ENCODE measurements at regions not wholly inside any gene's neighbourhood (a gene's known extent, or its start where the extent isn't known, plus 50 kb on each side); places are given as distances from the start of the nearest gene placed in this dataset.
A peak's percentile ranks its signal among the peaks of the same experiment; 100 is the strongest.

DNA sequence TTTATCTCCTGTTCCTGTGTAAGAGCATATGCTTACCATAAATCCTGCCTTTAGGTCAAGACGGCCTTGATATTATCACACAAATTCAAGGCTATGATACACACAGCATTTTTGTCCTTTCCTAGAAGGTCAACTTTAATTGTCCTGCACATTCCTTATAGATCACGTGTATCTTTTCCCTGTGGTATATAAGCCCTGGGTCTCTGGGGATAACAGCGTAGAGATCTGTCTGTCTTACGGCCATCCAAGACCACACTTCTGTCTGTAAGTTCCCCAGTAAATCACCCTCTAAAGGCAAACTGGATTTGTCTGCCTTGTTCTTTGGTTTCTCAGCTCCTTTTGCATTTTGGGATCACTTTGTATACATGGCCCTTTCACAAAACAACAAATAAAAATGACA, 69.5 kb upstream of the TCL1B start:
- ATAC-seq (no peak; the same call in 1 of the 2 replicates), DNase-seq (ENCODE audit: low spot score) (no peak)
- ChIA-PET POLR2A (no interaction called here), CTCF (no interaction called here)
- Mint-ChIP-seq H3K4me3 (no peak overlapping the region), H3K4me1 (peaks cover 38% of the 10 kb centered on the region), H3K9me3 (no peaks in the 10 kb centered on the region), H3K27me3 (ENCODE audit: low read depth) (peaks cover 19% of the 10 kb centered on the region), H3K36me3 (no peaks in the 10 kb centered on the region), H3K27ac (no peak overlapping the region)
- TF ChIP-seq ZNF416 (CRISPR knock-in tag; IDR thresholded peaks at IDR 0.05) (no peak), ZNF423 (CRISPR knock-in tag; IDR thresholded peaks at IDR 0.05) (no peak), RELA (CRISPR knock-in tag; IDR thresholded peaks at IDR 0.05; ENCODE audit: borderline replicate concordance) (no peak), GRHL2 (CRISPR knock-in tag; IDR thresholded peaks at IDR 0.05; ENCODE audit: insufficient replicate concordance, severe bottlenecking) (no peak), ESRRA (CRISPR knock-in tag; IDR thresholded peaks at IDR 0.05; ENCODE audit: borderline replicate concordance) (no peak), ATF1 (CRISPR knock-in tag; IDR thresholded peaks at IDR 0.05) (no peak), ELF4 (CRISPR knock-in tag; IDR thresholded peaks at IDR 0.05; ENCODE audit: low read depth) (no peak), ZNF121 (CRISPR knock-in tag; IDR thresholded peaks at IDR 0.05) (no peak), NFYB (CRISPR knock-in tag; conservative IDR thresholded peaks at IDR 0.05; ENCODE audit: low read depth) (no peak)
- TF ChIP-seq, protein P1, sequence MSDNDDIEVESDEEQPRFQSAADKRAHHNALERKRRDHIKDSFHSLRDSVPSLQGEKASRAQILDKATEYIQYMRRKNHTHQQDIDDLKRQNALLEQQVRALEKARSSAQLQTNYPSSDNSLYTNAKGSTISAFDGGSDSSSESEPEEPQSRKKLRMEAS (CRISPR knock-in tag; IDR thresholded peaks at IDR 0.05) = no peak
- TF ChIP-seq, protein P2, sequence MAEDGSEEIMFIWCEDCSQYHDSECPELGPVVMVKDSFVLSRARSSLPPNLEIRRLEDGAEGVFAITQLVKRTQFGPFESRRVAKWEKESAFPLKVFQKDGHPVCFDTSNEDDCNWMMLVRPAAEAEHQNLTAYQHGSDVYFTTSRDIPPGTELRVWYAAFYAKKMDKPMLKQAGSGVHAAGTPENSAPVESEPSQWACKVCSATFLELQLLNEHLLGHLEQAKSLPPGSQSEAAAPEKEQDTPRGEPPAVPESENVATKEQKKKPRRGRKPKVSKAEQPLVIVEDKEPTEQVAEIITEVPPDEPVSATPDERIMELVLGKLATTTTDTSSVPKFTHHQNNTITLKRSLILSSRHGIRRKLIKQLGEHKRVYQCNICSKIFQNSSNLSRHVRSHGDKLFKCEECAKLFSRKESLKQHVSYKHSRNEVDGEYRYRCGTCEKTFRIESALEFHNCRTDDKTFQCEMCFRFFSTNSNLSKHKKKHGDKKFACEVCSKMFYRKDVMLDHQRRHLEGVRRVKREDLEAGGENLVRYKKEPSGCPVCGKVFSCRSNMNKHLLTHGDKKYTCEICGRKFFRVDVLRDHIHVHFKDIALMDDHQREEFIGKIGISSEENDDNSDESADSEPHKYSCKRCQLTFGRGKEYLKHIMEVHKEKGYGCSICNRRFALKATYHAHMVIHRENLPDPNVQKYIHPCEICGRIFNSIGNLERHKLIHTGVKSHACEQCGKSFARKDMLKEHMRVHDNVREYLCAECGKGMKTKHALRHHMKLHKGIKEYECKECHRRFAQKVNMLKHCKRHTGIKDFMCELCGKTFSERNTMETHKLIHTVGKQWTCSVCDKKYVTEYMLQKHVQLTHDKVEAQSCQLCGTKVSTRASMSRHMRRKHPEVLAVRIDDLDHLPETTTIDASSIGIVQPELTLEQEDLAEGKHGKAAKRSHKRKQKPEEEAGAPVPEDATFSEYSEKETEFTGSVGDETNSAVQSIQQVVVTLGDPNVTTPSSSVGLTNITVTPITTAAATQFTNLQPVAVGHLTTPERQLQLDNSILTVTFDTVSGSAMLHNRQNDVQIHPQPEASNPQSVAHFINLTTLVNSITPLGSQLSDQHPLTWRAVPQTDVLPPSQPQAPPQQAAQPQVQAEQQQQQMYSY (CRISPR knock-in tag; IDR thresholded peaks at IDR 0.05) = no peak
- TF ChIP-seq, protein P3, sequence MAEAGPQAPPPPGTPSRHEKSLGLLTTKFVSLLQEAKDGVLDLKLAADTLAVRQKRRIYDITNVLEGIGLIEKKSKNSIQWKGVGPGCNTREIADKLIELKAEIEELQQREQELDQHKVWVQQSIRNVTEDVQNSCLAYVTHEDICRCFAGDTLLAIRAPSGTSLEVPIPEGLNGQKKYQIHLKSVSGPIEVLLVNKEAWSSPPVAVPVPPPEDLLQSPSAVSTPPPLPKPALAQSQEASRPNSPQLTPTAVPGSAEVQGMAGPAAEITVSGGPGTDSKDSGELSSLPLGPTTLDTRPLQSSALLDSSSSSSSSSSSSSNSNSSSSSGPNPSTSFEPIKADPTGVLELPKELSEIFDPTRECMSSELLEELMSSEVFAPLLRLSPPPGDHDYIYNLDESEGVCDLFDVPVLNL (CRISPR knock-in tag; IDR thresholded peaks at IDR 0.05; ENCODE audit: borderline replicate concordance, low read depth) = no peak
- TF ChIP-seq, protein P4, sequence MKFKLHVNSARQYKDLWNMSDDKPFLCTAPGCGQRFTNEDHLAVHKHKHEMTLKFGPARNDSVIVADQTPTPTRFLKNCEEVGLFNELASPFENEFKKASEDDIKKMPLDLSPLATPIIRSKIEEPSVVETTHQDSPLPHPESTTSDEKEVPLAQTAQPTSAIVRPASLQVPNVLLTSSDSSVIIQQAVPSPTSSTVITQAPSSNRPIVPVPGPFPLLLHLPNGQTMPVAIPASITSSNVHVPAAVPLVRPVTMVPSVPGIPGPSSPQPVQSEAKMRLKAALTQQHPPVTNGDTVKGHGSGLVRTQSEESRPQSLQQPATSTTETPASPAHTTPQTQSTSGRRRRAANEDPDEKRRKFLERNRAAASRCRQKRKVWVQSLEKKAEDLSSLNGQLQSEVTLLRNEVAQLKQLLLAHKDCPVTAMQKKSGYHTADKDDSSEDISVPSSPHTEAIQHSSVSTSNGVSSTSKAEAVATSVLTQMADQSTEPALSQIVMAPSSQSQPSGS (CRISPR knock-in tag; IDR thresholded peaks at IDR 0.05; ENCODE audit: borderline replicate concordance, low read depth) = no peak
- TF ChIP-seq, protein P5, sequence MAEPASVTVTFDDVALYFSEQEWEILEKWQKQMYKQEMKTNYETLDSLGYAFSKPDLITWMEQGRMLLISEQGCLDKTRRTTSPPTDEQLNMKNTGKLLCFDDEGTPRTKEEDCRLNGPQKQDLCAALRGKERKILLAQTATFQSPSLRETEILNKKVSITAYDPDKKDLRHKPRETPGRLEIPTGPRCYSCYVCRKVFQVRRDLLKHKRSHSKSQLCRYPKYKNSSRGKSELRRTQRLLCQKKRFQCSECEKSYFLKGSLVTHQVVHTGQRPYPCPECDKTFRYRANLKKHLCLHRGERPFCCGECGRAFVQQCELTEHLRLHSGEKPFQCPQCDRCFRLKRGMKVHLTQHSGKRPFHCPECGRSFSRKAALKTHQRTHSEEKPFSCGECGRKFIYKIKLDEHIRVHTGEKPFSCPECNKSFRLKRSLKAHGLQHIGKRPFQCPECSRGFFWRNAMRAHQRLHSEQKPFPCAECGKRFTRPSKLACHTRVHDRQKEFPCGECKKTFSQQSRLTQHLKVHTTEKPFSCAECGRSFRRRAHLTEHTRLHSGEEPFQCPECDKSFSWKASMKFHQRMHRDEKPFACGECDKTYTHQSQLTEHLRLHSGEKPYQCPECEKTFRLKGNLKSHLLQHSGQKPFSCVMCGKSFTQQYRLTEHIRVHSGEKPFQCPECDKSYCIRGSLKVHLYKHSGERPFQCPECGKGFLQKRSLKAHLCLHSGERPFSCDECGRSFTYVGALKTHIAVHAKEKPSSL (CRISPR knock-in tag; conservative IDR thresholded peaks at IDR 0.05) = no peak

DNA sequence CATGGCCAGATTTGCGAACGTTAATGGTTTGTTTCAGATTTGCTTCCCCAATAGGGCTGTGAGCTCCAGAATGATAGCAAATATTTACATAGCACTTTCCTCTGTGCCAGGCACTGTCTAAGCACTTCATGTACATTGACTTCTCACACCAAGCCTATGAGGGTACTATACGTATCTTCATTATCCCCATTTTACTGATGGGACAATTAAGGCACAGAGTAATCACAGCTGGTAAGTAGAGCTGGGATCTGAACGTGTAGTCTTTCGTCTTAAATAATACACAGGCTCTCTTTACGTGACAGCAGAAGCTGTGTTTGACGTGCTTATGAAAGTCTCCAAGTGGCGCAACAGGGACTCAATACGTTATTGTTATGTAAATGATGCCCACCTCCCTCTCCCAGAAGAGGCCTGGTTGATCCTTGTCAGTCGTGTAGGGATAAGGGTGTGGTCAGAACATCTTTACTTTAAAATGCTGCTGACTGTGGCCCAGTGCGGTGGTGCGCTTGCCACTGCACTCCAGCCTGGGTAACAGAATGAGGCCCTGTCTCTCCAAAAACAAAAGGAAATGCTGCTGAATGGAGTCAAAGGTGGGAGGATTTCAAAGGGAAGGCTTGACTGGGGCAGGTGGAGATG, 66.3 kb upstream of the TCL1B start:
- H3K27ac Mint-ChIP-seq = no peak overlapping the region
- H3K4me1 Mint-ChIP-seq = peaks cover 52% of the 10 kb centered on the region
- POLR2A ChIA-PET = no interaction called here
- peaks cover 3% of the 10 kb centered on the region for H3K9me3 Mint-ChIP-seq
- no peak overlapping the region for H3K4me3 Mint-ChIP-seq
- no peaks in the 10 kb centered on the region for H3K36me3 Mint-ChIP-seq
- CTCF ChIA-PET = interaction anchor here (0.9 to 2.1 kb wide), 3 partner anchors 10 to 66 kb away, joined by 3 to 6 read pairs (median 3); partner anchors contain the start of gene TCL1B
- ATAC-seq (peak; percentile 60), DNase-seq (ENCODE audit: low spot score) (no peak)
- peaks cover 31% of the 10 kb centered on the region for H3K27me3 Mint-ChIP-seq (ENCODE audit: low read depth)
- TF ChIP-seq, protein P6, sequence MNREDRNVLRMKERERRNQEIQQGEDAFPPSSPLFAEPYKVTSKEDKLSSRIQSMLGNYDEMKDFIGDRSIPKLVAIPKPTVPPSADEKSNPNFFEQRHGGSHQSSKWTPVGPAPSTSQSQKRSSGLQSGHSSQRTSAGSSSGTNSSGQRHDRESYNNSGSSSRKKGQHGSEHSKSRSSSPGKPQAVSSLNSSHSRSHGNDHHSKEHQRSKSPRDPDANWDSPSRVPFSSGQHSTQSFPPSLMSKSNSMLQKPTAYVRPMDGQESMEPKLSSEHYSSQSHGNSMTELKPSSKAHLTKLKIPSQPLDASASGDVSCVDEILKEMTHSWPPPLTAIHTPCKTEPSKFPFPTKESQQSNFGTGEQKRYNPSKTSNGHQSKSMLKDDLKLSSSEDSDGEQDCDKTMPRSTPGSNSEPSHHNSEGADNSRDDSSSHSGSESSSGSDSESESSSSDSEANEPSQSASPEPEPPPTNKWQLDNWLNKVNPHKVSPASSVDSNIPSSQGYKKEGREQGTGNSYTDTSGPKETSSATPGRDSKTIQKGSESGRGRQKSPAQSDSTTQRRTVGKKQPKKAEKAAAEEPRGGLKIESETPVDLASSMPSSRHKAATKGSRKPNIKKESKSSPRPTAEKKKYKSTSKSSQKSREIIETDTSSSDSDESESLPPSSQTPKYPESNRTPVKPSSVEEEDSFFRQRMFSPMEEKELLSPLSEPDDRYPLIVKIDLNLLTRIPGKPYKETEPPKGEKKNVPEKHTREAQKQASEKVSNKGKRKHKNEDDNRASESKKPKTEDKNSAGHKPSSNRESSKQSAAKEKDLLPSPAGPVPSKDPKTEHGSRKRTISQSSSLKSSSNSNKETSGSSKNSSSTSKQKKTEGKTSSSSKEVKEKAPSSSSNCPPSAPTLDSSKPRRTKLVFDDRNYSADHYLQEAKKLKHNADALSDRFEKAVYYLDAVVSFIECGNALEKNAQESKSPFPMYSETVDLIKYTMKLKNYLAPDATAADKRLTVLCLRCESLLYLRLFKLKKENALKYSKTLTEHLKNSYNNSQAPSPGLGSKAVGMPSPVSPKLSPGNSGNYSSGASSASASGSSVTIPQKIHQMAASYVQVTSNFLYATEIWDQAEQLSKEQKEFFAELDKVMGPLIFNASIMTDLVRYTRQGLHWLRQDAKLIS (CRISPR knock-in tag; IDR thresholded peaks at IDR 0.05; ENCODE audit: borderline replicate concordance) = no peak
- TF ChIP-seq ATF1 (CRISPR knock-in tag; IDR thresholded peaks at IDR 0.05) (no peak), CREM (CRISPR knock-in tag; IDR thresholded peaks at IDR 0.05) (no peak), NR1H2 (CRISPR knock-in tag; IDR thresholded peaks at IDR 0.05) (no peak)
- TF ChIP-seq, protein P7, sequence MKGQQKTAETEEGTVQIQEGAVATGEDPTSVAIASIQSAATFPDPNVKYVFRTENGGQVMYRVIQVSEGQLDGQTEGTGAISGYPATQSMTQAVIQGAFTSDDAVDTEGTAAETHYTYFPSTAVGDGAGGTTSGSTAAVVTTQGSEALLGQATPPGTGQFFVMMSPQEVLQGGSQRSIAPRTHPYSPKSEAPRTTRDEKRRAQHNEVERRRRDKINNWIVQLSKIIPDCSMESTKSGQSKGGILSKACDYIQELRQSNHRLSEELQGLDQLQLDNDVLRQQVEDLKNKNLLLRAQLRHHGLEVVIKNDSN (CRISPR knock-in tag; IDR thresholded peaks at IDR 0.05) = no peak
- TF ChIP-seq, protein P8, sequence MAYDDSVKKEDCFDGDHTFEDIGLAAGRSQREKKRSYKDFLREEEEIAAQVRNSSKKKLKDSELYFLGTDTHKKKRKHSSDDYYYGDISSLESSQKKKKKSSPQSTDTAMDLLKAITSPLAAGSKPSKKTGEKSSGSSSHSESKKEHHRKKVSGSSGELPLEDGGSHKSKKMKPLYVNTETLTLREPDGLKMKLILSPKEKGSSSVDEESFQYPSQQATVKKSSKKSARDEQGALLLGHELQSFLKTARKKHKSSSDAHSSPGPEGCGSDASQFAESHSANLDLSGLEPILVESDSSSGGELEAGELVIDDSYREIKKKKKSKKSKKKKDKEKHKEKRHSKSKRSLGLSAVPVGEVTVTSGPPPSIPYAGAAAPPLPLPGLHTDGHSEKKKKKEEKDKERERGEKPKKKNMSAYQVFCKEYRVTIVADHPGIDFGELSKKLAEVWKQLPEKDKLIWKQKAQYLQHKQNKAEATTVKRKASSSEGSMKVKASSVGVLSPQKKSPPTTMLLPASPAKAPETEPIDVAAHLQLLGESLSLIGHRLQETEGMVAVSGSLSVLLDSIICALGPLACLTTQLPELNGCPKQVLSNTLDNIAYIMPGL (CRISPR knock-in tag; IDR thresholded peaks at IDR 0.05) = no peak
